Common myeloid progenitor, CD34-positive (primary cell): ENCODE measurements at regions not wholly inside any gene's neighbourhood (a gene's known extent, or its start where the extent isn't known, plus 50 kb on each side); places are given as distances from the start of the nearest gene placed in this dataset.

ENCODE experiments used
- CTCF ChIA-PET: fragments of 350-600 bp; sonication (Branson Sonifier 250); formaldehyde crosslinking; loops from one replicate; lab custom pipeline; 2021; ENCODE audit warnings: antibody characterized with exemption; lab: Charles Lee
- POLR2A ChIA-PET: fragments of 350-600 bp; sonication (Branson Sonifier 250); formaldehyde crosslinking; loops from one replicate; lab custom pipeline; 2021; ENCODE audit warnings: antibody characterized with exemption; lab: Charles Lee
- DNase-seq, 3 donors: peaks; one replicate each; pipeline versions ENCODE4 v3.0.0 to v3.0.0-alpha.2; 2013
- H3K27ac ChIP-seq, 2 experiments: 1 replicate in 1 of 2; 2 replicates in 1 of 2; pipeline ENCODE4 v1.7.0; 2013; ENCODE audit warnings: inconsistent platforms in 2 of 2, low read length in 2 of 2, mild to moderate bottlenecking in 2 of 2, low read depth in 1 of 2, moderate library complexity in 1 of 2; ENCODE audit not compliant: severe bottlenecking in 2 of 2, insufficient read depth in 1 of 2, poor library complexity in 1 of 2
- H3K27me3 ChIP-seq, 5 experiments: replicated peaks in 2 of 5; 1 replicate in 3 of 5; 2 replicates in 2 of 5; pipeline versions ENCODE4 v1.6.1 to v1.7.0; 2013; ENCODE audit warnings: low read length in 4 of 5, mild to moderate bottlenecking in 2 of 5, moderate library complexity in 2 of 5, inconsistent platforms in 1 of 5; ENCODE audit not compliant: insufficient read depth in 5 of 5, control insufficient read depth in 4 of 5
- H3K36me3 ChIP-seq, 4 experiments: 1 replicate in 2 of 4; 2 replicates in 2 of 4; pipeline versions ENCODE4 v1.6.1 to v1.7.0; 2013; ENCODE audit warnings: low read length in 3 of 4, control low read depth in 1 of 4, mild to moderate bottlenecking in 1 of 4; ENCODE audit not compliant: control insufficient read depth in 4 of 4, insufficient read depth in 4 of 4
- H3K4me1 ChIP-seq, 4 experiments: 1 replicate in 3 of 4; 2 replicates in 1 of 4; pipeline versions ENCODE4 v1.6.1 to v1.7.1; 2013; ENCODE audit warnings: low read length in 3 of 4, mild to moderate bottlenecking in 3 of 4, control low read depth in 1 of 4, inconsistent platforms in 1 of 4, moderate library complexity in 1 of 4; ENCODE audit not compliant: control insufficient read depth in 4 of 4, insufficient read depth in 4 of 4; ENCODE audit errors: control extremely low read depth in 1 of 4
- H3K4me3 ChIP-seq, 7 experiments: 1 replicate in 4 of 7; 2 replicates in 3 of 7; pipeline versions ENCODE4 v1.5.1 to v1.7.0; 2013; ENCODE audit warnings: mild to moderate bottlenecking in 7 of 7, low read length in 6 of 7, moderate library complexity in 6 of 7, inconsistent platforms in 2 of 7, low read depth in 2 of 7, control low read depth in 1 of 7; ENCODE audit not compliant: insufficient read depth in 4 of 7, control insufficient read depth in 1 of 7; ENCODE audit errors: extremely low read depth in 1 of 7
- H3K9me3 ChIP-seq, 5 experiments: 1 replicate in 4 of 5; 2 replicates in 1 of 5; pipeline versions ENCODE4 v1.6.1 to v1.7.1; 2013; ENCODE audit warnings: low read length in 4 of 5, mild to moderate bottlenecking in 2 of 5, inconsistent platforms in 1 of 5, low read depth in 1 of 5, moderate library complexity in 1 of 5; ENCODE audit not compliant: control insufficient read depth in 4 of 5, insufficient read depth in 2 of 5; ENCODE audit errors: control extremely low read depth in 1 of 5
- WGBS: methylation state at CpG from one replicate; pipeline ENCODE4 v1.1.5; 2013; ENCODE audit not compliant: insufficient coverage; 5-methylcytosine and 5-hydroxymethylcytosine counted together

GRCh38 chr9:82447343-82447742, 458.8 kb downstream of the SPATA31D1 start:
- Histone ChIP-seq H3K27ac (no peak overlapping the region), H3K36me3 (no peaks in the 10 kb centered on the region), H3K4me1 (no peaks in the 10 kb centered on the region), H3K9me3 (peaks cover 0 to 18% (median 5%) of the 10 kb centered on the region in 5 experiments), H3K27me3 (no peaks in the 10 kb centered on the region), H3K4me3 (no peak overlapping the region)
- no peak for DNase-seq
- POLR2A ChIA-PET, result no interaction called here
- WGBS, result 97% methylated on average over 4 of the region's 5 CpGs
- CTCF ChIA-PET, result no interaction called here

- ChIA-PET CTCF (no interaction called here), POLR2A (interaction anchor here (0.7 kb wide), 1 partner anchor 77 kb away, joined by 5 read pairs; no protein-coding TSS in a partner anchor)
- no peaks in the 10 kb centered on the region for H3K4me1 ChIP-seq
- H3K27me3 ChIP-seq, result no peaks in the 10 kb centered on the region
- H3K36me3 ChIP-seq, result no peaks in the 10 kb centered on the region
- peaks cover 0 to 18% (median 6%) of the 10 kb centered on the region in 5 experiments for H3K9me3 ChIP-seq
- no peak for DNase-seq
- no peak overlapping the region for H3K27ac ChIP-seq
- H3K4me3 ChIP-seq, result no peak overlapping the region
These were observed 461.4 kb downstream of the SPATA31D1 start for GRCh38 chr9:82449986-82450385.

GRCh38 chr9:82454509-82455190, 466.1 kb downstream of the SPATA31D1 start:
- no peak for DNase-seq
- Histone ChIP-seq H3K27me3 (no peaks in the 10 kb centered on the region), H3K36me3 (no peaks in the 10 kb centered on the region), H3K4me1 (no peaks in the 10 kb centered on the region), H3K4me3 (no peak overlapping the region), H3K9me3 (peaks cover 0 to 8% (median 2%) of the 10 kb centered on the region in 5 experiments), H3K27ac (no peak overlapping the region)
- 100% methylated on average over 1 of the region's 3 CpGs for WGBS
- POLR2A ChIA-PET, result no interaction called here
- CTCF ChIA-PET, result interaction anchor here (1.6 kb wide), 1 partner anchor 11 kb away, joined by 4 read pairs; no protein-coding TSS in a partner anchor

GRCh38 chr9:82456642-82457041, 468.1 kb downstream of the SPATA31D1 start:
- DNase-seq, result no peak

GRCh38 chr9:82457298-82457697, 468.7 kb downstream of the SPATA31D1 start:
- no peak for DNase-seq
- WGBS, result no CpG with 5 or more reads among the region's 2 CpGs
- no peaks in the 10 kb centered on the region for H3K4me1 ChIP-seq
- no peak overlapping the region for H3K27ac ChIP-seq
- no peak overlapping the region for H3K4me3 ChIP-seq
- POLR2A ChIA-PET, result no interaction called here
- peaks cover 0 to 5% (median 0%) of the 10 kb centered on the region in 5 experiments for H3K9me3 ChIP-seq
- H3K27me3 ChIP-seq, result no peaks in the 10 kb centered on the region
- H3K36me3 ChIP-seq, result no peaks in the 10 kb centered on the region
- CTCF ChIA-PET, result no interaction called here

More at GRCh38 chr9:82456642-82457041, 468.1 kb downstream of the SPATA31D1 start:
- ChIA-PET CTCF (interaction anchor here (0.6 kb wide), 1 partner anchor 956 kb away, joined by 3 read pairs; no protein-coding TSS in a partner anchor), POLR2A (no interaction called here)
- peaks cover 0 to 6% (median 2%) of the 10 kb centered on the region in 5 experiments for H3K9me3 ChIP-seq
- no peaks in the 10 kb centered on the region for H3K4me1 ChIP-seq
- H3K27ac ChIP-seq, result no peak overlapping the region
- WGBS, result no CpG with 5 or more reads among the region's 1 CpG
- H3K36me3 ChIP-seq, result no peaks in the 10 kb centered on the region
- no peak overlapping the region for H3K4me3 ChIP-seq
- H3K27me3 ChIP-seq, result no peaks in the 10 kb centered on the region

- Histone ChIP-seq H3K27me3 (no peaks in the 10 kb centered on the region), H3K27ac (no peak overlapping the region), H3K36me3 (no peaks in the 10 kb centered on the region), H3K4me3 (no peak overlapping the region), H3K9me3 (no peaks in the 10 kb centered on the region), H3K4me1 (no peaks in the 10 kb centered on the region)
- DNase-seq, result no peak
- 92% methylated on average over 5 of the region's 5 CpGs for WGBS
- ChIA-PET POLR2A (no interaction called here), CTCF (no interaction called here)
These were observed 469.3 kb downstream of the SPATA31D1 start for GRCh38 chr9:82457891-82458290.

GRCh38 chr9:82458296-82458695, 469.7 kb downstream of the SPATA31D1 start:
- CTCF ChIA-PET, result no interaction called here
- POLR2A ChIA-PET, result no interaction called here
- Histone ChIP-seq H3K4me1 (no peaks in the 10 kb centered on the region), H3K9me3 (no peaks in the 10 kb centered on the region), H3K36me3 (no peaks in the 10 kb centered on the region), H3K27ac (no peak overlapping the region), H3K4me3 (no peak overlapping the region), H3K27me3 (no peaks in the 10 kb centered on the region)
- DNase-seq, result no peak
- WGBS, result no CpG with 5 or more reads among the region's 2 CpGs
